Lower lobe of right lung (tissue), 2 donors: ENCODE measurements at regions not wholly inside any gene's neighbourhood (a gene's known extent, or its start where the extent isn't known, plus 50 kb on each side); places are given as distances from the start of the nearest gene placed in this dataset.

Experiments
- ATAC-seq, 2 donors: fragments of 200-7000 bp; cut with Tn5 transposase; one replicate each; pipeline ENCODE4 v1.9.1; 2020 to 2022; ENCODE audit warnings: mild to moderate bottlenecking in 2 of 2, moderate library complexity in 2 of 2
- DNase-seq: peaks from one replicate; pipeline ENCODE4 v3.0.0-alpha.2; 2020
- H3K27ac ChIP-seq: fragments of 200-600 bp; one replicate; pipeline ENCODE4 v1.8.0; 2022
- H3K27me3 ChIP-seq: fragments of 200-600 bp; one replicate; pipeline ENCODE4 v1.8.0; 2022; ENCODE audit warnings: low read depth
- H3K36me3 ChIP-seq: fragments of 200-600 bp; one replicate; pipeline ENCODE4 v1.8.0; 2022; ENCODE audit warnings: mild to moderate bottlenecking
- H3K4me1 ChIP-seq: fragments of 200-600 bp; one replicate; pipeline ENCODE4 v1.8.0; 2022
- H3K4me3 ChIP-seq: fragments of 200-600 bp; one replicate; pipeline ENCODE4 v1.8.0; 2022; ENCODE audit warnings: mild to moderate bottlenecking
- H3K9me3 ChIP-seq: fragments of 200-600 bp; one replicate; pipeline ENCODE4 v1.8.0; 2022
- intact Hi-C: fragments of 100-400 bp; cut with DNase I; formaldehyde crosslinking; loops from one replicate; pipeline ENCODE4 v1.11.0; 2022
- TF ChIP-seq, protein P1 (sequence below): fragments of 200-600 bp; IDR thresholded peaks from one replicate; pipeline ENCODE4 v1.8.0; 2022; ENCODE audit warnings: antibody characterized with exemption, mild to moderate bottlenecking
- donor health status: DM: no; HTN: yes; CAD: no; lungs with severe emphysema.

GRCh38 chr7:114864278-114864677 lies 57.6 kb upstream of the MDFIC start:
- intact Hi-C loops, result no loop called here

GRCh38 chr7:114865564-114865963 lies 56.3 kb upstream of the MDFIC start:
- no peaks in the 10 kb centered on the region for H3K9me3 ChIP-seq
- no peak overlapping the region for H3K4me3 ChIP-seq
- H3K4me1 ChIP-seq, result no peaks in the 10 kb centered on the region
- peak; percentile 73 to 83 for ATAC-seq
- H3K27me3 ChIP-seq, result no peaks in the 10 kb centered on the region
- peak; percentile 48 for DNase-seq
- intact Hi-C loops, result no loop called here
- H3K36me3 ChIP-seq, result no peaks in the 10 kb centered on the region
- no peak overlapping the region for H3K27ac ChIP-seq
- TF ChIP-seq, protein P1, sequence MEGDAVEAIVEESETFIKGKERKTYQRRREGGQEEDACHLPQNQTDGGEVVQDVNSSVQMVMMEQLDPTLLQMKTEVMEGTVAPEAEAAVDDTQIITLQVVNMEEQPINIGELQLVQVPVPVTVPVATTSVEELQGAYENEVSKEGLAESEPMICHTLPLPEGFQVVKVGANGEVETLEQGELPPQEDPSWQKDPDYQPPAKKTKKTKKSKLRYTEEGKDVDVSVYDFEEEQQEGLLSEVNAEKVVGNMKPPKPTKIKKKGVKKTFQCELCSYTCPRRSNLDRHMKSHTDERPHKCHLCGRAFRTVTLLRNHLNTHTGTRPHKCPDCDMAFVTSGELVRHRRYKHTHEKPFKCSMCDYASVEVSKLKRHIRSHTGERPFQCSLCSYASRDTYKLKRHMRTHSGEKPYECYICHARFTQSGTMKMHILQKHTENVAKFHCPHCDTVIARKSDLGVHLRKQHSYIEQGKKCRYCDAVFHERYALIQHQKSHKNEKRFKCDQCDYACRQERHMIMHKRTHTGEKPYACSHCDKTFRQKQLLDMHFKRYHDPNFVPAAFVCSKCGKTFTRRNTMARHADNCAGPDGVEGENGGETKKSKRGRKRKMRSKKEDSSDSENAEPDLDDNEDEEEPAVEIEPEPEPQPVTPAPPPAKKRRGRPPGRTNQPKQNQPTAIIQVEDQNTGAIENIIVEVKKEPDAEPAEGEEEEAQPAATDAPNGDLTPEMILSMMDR, result peak; percentile 83

More at GRCh38 chr7:114864278-114864677, 57.6 kb upstream of the MDFIC start:
- DNase-seq (no peak), ATAC-seq (no peak)
- Histone ChIP-seq H3K4me3 (no peak overlapping the region), H3K9me3 (no peaks in the 10 kb centered on the region), H3K27me3 (no peaks in the 10 kb centered on the region), H3K27ac (no peak overlapping the region), H3K4me1 (no peaks in the 10 kb centered on the region), H3K36me3 (no peaks in the 10 kb centered on the region)
- TF ChIP-seq, protein P1, result no peak
